ENCODE measurements at regions not wholly inside any gene's neighbourhood (a gene's known extent, or its start where the extent isn't known, plus 50 kb on each side); places are given as distances from the start of the nearest gene placed in this dataset.

DNA sequence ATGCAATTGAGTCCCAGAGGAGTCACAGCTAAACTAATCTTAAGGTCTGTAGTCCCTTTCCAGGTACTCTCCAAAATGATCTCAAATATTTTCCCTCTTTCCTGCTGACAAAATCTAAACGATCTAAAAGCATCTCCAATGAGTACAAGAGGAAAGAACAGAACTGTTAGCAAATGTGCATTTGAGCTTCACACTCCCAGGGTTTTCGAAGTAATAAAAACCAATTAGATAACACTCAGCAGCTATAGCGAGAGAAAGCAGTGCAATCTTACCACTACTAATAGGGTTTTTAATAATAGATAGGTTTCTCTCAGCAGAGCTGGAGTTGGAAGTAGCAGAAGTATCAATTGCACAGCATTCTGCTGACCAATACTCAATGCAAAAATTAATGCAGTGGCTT lies 995.4 kb downstream of the TUSC7 start:
- H3K4me3 ChIP-seq (ENCODE audit: control insufficient read depth, low read depth, low read length): no peak overlapping the region
- TF ChIP-seq, protein P1, sequence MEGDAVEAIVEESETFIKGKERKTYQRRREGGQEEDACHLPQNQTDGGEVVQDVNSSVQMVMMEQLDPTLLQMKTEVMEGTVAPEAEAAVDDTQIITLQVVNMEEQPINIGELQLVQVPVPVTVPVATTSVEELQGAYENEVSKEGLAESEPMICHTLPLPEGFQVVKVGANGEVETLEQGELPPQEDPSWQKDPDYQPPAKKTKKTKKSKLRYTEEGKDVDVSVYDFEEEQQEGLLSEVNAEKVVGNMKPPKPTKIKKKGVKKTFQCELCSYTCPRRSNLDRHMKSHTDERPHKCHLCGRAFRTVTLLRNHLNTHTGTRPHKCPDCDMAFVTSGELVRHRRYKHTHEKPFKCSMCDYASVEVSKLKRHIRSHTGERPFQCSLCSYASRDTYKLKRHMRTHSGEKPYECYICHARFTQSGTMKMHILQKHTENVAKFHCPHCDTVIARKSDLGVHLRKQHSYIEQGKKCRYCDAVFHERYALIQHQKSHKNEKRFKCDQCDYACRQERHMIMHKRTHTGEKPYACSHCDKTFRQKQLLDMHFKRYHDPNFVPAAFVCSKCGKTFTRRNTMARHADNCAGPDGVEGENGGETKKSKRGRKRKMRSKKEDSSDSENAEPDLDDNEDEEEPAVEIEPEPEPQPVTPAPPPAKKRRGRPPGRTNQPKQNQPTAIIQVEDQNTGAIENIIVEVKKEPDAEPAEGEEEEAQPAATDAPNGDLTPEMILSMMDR (conservative IDR thresholded peaks at IDR 0.05; ENCODE audit: control insufficient read depth, insufficient read depth, low read depth, low read length): no peak
- DNase-seq (ENCODE audit: low read depth): no peak

DNA sequence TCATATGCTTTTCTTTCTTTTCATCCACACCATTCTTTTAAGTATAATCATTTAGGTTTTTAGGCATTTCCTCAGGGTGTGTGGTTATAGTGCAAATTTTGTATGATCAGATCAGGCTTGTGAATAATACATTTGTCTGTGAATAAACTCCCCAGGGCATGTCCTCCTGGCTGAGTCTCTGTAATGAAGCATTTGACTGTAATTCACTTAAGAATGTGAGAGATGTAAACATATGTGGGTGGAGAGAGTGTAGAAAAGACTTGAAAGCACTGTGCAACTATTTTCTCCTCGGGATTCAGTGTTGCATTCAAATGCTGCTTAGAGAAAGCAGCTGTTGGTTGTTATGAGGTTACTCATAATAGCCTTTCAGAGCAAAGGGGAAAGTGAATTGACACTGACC lies 996.5 kb downstream of the TUSC7 start:
- H3K4me3 ChIP-seq (ENCODE audit: control insufficient read depth, low read depth, low read length): no peak overlapping the region
- TF ChIP-seq, protein P1 (conservative IDR thresholded peaks at IDR 0.05; ENCODE audit: control insufficient read depth, insufficient read depth, low read depth, low read length): no peak
- DNase-seq (ENCODE audit: low read depth): peak; percentile 93

GRCh38 chr3:117706756-117707155 lies 997.2 kb downstream of the TUSC7 start:
- peak; percentile 58 for DNase-seq (ENCODE audit: low read depth)
- H3K4me3 ChIP-seq (ENCODE audit: control insufficient read depth, low read depth, low read length): no peak overlapping the region
- TF ChIP-seq, protein P1 (conservative IDR thresholded peaks at IDR 0.05; ENCODE audit: control insufficient read depth, insufficient read depth, low read depth, low read length): no peak

DNA sequence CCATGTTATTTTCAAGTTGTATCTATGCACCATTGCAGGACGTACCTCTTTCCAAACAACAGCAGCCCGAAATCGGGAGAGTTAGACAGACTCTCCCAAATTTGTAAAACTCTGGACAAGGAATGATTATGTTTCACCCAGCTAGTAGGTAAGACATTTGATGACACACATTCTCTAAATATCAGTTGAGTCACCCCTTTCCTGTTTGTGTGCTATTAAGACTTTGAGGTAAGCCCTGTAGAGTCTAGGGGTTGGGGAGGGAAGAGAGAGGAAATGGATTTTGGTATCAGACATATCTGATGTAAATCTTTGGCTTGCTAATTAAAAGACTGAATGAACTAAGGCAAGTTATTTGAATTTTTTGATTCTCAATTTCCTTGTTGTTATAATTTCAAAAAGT lies 999.0 kb downstream of the TUSC7 start:
- DNase-seq (ENCODE audit: low read depth): peak; percentile 29
- TF ChIP-seq, protein P1 (conservative IDR thresholded peaks at IDR 0.05; ENCODE audit: control insufficient read depth, insufficient read depth, low read depth, low read length): no peak

DNA sequence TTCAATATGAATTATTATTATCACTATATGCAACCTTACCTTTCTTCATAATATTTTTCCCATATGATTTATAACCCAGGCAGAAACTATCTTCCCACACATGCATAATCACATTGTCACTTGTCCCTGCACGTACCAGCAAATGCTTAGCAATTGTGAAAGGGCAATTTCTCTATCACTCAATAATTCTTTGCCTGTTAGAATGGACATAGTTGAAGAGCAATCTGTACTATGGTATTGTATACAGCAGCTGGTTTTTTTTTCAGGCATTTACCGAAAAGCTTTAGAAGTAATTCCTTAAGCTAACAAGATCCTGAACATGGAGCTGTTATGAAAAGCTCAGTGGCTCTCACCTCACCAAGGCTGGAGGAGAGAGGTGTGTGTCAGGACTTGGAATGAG lies 999.5 kb downstream of the TUSC7 start:
- H3K4me3 ChIP-seq (ENCODE audit: control insufficient read depth, low read depth, low read length): no peak overlapping the region
- TF ChIP-seq, protein P1 (conservative IDR thresholded peaks at IDR 0.05; ENCODE audit: control insufficient read depth, insufficient read depth, low read depth, low read length): no peak
- DNase-seq (ENCODE audit: low read depth): no peak

More for the DNA sequence above, 999.0 kb downstream of the TUSC7 start:
- no peak overlapping the region for H3K4me3 ChIP-seq (ENCODE audit: control insufficient read depth, low read depth, low read length)

- DNase-seq (ENCODE audit: low read depth): no peak
- TF ChIP-seq, protein P1 (conservative IDR thresholded peaks at IDR 0.05; ENCODE audit: control insufficient read depth, insufficient read depth, low read depth, low read length): no peak
Observed at GRCh38 chr3:117710501-117710900, 1000.9 kb downstream of the TUSC7 start.

GRCh38 chr3:117719316-117719926 lies 1009.8 kb downstream of the TUSC7 start:
- peak; percentile 39 for DNase-seq (ENCODE audit: low read depth)
- TF ChIP-seq, protein P1 (conservative IDR thresholded peaks at IDR 0.05; ENCODE audit: control insufficient read depth, insufficient read depth, low read depth, low read length): peak; percentile 88
- H3K4me3 ChIP-seq (ENCODE audit: control insufficient read depth, low read depth, low read length): no peak overlapping the region

More at GRCh38 chr3:117710501-117710900, 1000.9 kb downstream of the TUSC7 start:
- H3K4me3 ChIP-seq (ENCODE audit: control insufficient read depth, low read depth, low read length): no peak overlapping the region

All from fibroblast of mammary gland (primary cell).